ENCODE measurements at regions not wholly inside any gene's neighbourhood (a gene's known extent, or its start where the extent isn't known, plus 50 kb on each side); places are given as distances from the start of the nearest gene placed in this dataset.

DNA sequence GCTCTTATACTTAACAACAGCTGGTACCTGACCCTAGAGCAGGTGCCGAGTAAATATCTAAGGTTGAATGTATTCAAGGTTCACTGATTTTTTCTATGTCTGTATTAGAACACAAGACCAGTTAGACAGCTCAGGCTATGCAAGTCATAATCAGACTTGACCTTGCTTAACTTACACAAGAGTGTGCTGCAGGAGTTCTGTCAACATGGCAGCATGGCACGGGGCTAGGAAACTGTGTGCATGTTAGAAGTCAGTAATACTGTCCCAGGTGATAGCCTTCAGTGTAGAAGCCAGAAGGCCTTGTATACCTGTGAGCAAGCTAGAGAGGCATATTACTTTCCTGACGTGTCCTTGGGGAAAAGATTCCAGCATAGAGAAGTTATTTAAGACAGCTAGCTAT, 253.1 kb downstream of the FAT3 start:
- DNase-seq (ENCODE audit: low read depth in 2 of 2): no peak

DNA sequence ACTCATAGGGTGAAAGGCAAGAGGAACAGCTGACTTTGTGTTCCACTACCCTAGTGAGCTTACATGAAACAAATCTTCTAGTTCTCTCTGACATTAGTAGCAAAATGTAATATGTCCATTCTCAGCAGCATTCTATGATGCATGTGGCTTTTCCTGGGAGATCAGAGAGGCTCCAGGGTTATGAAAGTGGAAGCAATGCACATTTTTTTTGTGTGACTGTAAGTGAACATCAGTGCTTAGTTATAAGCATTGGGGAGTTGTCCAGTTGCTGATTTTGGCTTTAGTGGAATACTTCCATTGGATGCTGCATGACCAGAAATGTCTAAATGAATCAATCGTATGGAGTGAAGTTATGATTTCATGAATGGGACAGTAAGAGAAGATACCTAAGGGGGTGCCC, 255.9 kb downstream of the FAT3 start:
- no peak for DNase-seq (ENCODE audit: low read depth in 2 of 2)

DNA sequence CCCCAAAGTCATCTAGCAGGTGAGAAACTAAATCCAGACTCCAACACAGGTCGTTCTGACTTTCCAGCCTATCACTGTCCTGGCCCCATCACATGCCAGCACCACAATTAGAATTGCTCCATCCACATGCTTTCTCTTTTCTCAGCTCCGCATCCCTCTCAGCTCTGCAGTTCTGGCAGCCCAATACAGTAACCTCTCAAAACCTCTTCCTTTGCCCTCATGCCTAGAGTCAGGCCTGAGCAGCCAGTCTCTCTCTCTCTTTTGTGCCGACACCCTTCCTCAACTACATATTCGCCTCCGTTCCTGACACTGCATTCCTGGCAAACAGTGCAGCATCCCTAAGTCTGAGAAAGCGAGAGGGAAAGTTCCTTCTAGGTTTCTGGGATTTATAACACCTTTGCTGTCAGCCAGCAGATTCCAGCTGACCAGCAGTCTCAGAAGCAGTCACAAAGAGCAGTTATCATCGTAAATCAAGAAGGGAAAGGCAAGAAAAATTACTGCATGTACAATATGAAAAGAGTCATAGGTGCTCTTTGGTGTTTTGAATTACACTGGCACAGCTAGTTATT, 258.0 kb downstream of the FAT3 start:
- DNase-seq (ENCODE audit: low read depth in 2 of 2): no peak

DNA sequence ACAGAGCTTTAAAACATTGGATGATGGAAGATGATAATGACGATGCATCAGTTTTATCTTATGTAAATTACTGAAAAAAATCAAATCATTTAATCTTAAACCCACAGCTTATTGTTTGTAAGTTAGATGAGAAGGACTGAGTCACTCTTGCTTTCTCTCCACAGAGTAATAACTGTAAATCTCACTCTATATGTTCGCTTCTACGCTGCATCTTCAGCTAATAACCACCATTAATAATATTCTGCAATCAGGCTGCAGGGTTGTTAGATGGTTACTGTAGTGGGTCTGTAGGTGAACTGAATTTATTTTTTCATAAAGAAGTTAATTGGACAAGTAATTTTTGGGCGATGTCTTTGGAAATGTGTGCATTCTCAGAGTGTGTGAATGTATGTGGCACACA, 260.0 kb downstream of the FAT3 start:
- DNase-seq (ENCODE audit: low read depth in 2 of 2): no peak

DNA sequence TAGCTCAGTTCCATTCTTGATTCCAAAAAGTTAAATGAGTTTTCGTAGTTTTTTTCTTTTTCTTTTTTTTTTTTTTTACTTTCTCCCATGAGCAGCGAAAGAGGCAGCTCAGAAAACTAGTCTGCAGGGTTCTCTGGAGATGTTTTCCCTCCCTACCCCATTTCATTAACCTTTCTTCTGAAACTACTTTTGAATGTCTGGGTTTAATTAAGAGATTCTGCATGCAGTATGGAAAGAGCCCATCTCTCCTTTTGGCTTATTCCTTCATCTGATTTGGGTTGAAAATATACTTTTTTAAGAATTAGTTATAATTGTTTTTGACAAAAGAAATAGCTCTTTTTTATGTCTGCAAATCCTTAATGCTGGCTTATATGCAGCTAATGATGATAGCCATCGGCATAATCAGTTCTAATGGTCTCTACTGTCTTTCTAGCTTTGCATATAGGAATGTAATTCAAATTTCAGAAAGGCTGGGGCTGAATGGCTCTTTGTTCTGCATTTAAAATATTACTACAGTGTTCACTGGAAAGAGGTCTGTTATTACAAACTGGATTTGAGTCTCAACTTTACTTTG, 265.3 kb downstream of the FAT3 start:
- DNase-seq (ENCODE audit: low read depth in 2 of 2): no peak

DNA sequence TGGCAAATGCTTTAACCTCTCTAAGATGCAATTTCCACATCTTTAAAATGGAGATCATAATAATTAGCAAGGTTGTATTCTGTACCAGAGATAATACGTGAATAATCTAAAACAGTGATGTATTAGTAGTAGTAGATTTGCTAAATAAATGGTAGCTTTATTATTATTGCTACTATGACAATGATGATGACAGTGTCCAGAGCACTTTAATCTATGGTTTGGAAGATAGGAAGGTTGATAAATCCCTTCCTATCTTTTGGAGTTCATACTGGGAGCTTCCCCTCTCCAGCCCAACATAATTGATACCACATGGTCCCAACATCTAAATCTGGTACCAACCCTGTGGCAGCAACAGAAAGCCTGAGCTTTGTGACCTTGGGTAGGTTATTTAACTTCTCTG, 267.8 kb downstream of the FAT3 start:
- DNase-seq (ENCODE audit: low read depth in 2 of 2): no peak

DNA sequence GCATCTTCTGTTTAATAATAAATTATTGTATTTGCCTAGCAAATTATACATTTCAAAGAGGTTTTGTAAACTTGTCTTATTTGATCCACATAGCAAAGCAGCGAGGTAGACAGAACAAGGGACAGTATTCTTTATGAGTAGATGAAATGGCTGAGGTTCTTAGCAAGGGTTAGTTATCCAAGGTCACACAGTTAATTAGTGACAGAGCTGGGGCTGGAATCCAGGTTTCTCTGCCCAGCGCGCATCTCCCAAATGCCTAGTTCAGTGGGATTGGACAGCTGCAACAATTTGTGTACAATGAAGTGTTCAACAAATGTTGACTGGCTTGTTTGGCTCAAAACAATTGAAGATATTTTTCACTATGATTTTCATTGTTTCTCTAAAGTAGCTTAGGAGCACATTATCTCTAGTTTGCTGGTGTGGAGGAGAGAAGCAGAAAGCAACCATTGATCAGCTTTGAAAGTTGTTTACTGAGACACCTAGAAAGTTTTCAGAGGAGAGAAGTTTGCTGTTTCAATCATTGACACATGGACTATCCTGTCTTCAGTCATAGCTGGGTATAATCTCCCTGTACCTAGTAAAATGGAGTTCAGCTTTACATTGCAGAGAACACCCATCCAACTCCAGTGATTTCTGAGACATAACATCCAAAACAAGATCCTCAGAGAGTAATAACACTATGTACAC, 270.6 kb downstream of the FAT3 start:
- no peak for DNase-seq (ENCODE audit: low read depth in 2 of 2)

DNA sequence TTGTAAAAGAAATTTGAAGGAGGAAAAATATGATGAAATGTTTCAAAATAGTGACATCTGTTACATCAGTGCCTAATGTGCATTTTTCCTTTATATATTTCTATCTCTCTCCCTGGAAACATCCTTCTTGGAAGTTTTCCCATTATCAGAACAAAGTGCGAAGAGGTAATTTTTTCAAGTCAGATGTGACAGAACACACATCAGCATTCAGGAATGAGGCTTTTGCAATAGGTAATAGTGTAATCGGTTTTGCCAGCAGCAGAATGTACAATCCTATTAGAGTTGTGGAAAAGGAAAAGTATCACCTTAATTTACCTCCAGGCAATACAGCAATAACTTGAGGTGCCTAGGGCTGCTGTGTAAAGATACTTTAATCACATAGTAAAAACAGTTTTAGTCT, 275.8 kb downstream of the FAT3 start:
- no peak for DNase-seq (ENCODE audit: low read depth in 2 of 2)

DNA sequence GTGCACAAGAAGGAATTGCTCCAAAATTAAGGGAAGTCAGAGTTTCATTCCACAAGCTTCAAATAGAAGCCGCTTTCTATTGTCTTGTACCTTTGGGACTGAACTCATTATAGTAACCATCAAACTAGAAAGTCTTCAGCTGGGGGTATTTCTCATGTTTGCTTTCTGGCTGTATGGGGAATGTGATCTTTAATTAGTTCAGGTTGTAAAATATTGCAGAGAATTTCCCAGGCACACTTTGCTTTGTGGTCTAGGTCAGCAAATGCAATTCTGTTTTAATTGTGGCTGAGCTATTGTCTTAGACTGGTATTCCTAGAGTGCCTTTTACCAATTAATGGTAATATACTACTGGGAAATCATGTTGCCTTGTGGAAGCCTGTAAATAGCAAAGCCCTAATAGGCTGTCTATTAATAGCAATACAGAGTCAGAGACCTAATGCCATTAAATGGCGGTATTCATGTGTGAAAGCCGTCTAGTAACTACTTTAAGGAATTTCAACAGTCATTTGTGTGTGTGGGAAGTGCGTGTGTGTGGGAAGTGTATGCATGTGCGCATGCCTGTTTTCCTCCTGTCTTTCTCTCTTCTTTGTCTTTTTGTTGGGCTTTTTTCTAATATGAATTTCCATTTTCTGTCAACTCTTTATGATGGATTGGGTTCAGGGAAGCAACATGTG, 276.6 kb downstream of the FAT3 start:
- no peak for DNase-seq (ENCODE audit: low read depth in 2 of 2)

DNA sequence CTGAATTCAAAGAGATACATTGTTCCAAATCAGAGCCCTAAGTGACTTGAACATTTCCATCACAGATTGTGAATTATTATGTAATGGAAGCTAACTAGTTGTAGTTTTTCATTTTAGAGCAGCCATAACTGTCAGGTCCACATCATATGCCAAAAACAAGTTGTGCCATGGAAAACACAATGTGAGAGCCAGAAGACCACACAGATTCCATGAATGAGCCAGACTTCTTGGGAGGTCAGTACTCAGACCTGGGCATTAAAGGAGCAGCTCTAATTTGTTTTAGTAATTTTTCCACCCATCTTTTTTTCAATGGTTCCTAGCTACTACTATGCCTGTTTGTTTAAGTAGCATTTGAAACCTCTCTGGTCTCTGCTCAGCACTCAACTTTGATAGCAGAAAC, 279.4 kb downstream of the FAT3 start:
- no peak for DNase-seq (ENCODE audit: low read depth in 2 of 2)

DNA sequence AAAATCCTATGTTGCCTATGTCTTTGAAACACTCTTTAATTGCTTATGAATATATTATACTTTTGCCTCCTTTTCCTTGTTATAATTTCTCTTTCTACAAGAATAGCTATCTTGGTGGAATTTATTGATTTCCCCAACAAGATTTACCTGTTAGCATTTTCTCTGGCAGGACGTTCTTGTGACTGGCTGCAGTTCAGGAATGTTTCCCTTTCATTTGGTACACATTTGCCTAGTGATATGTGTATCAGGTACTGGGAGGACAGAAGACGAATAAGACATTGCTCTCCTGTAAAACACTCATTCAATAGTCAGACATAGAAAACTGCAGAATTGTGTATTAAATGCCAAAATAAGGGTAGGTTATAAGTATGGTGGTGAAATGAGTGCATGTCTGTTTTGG, 279.9 kb downstream of the FAT3 start:
- no peak for DNase-seq (ENCODE audit: low read depth in 2 of 2)

DNA sequence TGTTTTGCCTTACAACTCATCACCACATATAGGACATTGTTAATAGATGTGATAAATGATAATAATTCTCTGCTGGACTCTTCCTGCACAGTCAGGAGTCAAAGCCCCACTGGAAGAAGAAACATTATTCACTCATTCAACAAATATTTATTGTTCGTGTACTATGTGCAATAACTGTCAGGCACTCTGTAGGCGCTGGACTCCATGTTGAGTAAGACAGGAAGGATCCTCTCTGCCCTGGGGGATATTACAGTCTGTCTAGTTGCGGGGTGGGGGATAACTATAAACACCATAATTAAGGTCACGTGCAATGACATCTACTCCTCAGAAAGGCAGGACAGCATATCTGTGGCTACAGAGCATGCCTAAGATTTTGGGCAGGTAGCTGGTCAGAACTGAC, 281.1 kb downstream of the FAT3 start:
- no peak for DNase-seq (ENCODE audit: low read depth in 2 of 2)

DNA sequence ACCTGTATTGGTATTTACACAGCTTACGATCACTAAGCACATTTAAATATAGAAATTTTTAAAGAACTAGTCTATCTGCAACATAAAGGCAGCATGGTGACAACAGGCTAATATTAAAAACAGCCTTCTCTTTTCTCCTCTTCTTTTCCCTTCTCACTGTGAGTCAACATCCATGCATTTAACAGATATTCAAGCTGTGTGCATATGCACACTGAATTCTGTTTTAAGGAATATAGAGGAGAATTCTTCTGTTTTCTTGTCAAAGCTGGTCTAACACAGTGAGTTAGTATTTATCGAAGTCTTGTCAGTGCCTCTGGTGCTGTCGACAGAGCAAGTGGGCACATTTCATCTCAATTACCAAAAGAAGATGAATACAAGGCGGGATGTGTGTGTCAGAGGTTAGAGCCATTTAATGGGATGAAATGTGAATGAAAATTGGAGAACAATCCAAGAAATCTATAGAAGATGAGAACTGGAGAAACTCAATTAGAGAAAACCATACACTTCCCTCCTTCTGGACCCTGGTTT, 282.3 kb downstream of the FAT3 start:
- no peak for DNase-seq (ENCODE audit: low read depth in 2 of 2)

DNA sequence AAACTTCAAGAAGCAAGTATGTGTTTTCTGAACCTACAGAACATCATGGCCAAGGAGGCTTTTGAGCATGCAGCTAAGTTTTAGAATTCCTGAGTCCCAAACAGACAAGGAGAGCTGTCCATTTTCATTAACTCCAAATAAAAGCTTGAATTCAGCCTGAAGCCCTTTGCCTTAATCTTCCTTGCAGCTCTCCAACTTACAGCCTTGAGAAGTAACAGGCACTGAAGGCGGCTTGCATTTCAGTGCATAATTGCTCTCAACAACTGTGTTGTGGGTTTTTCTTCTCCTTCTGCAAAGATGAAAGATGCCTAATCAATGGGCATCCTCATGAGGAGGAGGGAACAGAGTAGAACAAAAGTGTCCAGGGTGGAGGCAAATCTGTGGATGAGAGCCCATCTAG, 286.0 kb downstream of the FAT3 start:
- DNase-seq (ENCODE audit: low read depth in 2 of 2): no peak

DNA sequence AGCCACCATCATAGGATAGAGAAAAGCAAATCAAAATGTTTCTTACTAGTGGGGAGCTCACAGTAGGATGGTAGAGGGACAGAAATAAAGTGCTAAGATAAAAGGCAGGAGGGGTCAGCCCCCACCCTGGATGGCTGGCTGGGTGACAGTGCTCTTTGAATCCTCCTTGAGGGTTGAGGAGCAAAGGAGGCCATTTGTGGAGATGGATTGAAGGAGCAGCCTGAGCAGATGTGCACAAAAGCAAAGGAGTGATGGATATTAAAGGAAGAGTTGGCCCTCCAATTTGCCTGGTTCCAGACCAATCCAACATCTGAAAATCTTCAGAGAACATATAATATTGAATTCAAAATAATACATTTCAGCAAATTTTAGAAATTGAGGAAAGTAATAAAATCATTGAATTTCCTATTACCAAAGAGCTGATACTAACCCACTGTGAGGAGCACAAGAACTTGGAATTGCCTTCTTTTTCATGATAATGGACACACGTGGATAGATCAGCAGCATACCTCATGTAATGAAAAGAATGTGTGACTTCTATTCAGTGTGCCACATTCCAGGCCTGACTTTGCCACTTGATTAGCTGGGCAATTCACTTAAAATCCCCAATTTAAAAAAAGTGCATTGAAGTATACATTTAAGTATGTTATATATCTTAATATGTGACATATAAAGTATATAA, 287.0 kb downstream of the FAT3 start:
- DNase-seq (ENCODE audit: low read depth in 2 of 2): no peak

DNA sequence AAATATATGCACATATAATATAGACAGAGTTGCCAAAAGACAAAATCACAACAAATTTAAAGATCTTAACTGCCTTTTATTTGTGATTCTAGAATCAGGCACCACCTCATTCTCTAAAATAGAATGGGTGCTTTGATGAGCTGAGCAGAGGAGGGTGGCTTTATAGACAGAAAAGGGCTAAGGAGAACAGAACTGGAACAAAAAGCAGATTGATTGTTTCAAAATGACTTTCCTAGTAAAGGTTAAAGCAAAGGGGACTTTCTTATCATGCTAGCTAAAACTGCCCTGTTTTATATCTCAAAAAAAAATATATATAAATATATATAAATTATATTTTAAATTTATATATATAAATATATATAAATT, 287.6 kb downstream of the FAT3 start:
- no peak for DNase-seq (ENCODE audit: low read depth in 2 of 2)

DNA sequence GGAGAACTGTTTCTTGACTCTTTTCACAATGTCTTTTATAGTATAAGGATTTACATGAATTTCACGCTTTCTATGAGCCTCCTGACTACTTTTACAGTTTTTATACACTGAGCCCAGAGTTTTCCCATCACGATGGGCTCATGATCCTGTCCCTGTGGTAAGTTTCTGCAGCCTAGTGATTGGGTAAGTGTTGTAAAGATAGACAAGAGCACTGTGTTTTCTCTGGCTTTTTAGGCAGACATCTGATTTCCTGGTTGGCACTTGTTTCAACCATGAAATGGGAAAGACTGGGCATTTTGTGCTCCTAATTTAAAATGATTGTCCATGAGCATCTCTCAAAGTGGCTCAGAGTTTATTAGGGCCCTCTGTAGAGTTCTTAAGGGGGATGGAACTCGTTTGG, 299.0 kb downstream of the FAT3 start:
- DNase-seq (ENCODE audit: low read depth in 2 of 2): no peak

DNA sequence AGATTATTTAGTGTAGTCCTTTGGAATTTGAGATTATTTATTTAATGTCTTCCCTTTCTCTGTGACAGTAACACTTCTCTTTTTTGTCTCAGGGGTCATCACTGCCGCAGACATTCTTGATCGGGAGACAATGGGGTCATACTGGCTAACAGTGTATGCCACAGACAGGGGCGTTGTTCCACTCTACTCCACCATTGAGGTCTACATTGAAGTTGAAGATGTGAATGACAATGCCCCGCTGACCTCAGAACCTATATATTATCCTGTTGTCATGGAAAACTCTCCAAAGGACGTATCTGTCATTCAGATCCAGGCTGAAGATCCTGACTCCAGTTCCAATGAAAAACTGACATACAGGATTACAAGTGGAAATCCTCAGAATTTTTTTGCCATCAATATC, 299.9 kb downstream of the FAT3 start:
- no peak for DNase-seq (ENCODE audit: low read depth in 2 of 2)

DNA sequence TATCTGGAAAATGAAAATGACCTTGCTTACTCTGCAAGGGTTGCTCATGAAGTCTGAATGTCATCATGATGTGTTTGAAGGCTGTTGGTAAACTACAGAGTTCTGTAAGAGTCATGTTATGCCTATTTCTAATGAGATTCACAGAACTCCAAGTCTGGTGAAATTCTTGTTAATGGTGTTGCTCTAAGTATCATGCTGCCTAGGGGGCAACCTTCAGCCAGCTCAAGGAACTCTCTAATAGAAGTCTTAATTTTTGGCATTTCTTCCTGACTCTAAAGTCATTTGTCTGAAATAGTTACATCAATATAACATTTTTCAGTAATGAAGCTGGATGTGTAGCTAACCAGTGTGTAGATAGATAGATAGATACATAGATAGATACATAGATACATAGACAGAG, 302.8 kb downstream of the FAT3 start:
- no peak for DNase-seq (ENCODE audit: low read depth in 2 of 2)

DNA sequence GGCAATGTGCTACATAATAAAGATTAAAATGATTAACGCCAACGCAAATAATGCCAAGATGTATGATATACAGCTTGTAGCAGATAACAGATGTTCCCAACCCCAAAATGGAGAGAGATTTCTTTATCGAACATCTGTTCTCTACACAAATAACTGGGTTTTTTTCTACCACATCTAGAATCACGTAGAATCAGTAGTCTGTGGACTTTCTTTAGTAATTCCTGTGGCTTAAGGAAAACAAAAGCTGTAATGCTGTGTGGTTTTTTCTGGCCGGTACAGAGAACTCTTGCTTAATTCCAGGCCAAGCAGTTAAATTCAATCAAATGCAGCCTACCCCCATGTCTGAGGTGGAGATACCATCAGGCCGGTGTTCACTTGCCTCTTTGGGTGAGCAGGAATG, 303.4 kb downstream of the FAT3 start:
- DNase-seq (ENCODE audit: low read depth in 2 of 2): no peak

DNA sequence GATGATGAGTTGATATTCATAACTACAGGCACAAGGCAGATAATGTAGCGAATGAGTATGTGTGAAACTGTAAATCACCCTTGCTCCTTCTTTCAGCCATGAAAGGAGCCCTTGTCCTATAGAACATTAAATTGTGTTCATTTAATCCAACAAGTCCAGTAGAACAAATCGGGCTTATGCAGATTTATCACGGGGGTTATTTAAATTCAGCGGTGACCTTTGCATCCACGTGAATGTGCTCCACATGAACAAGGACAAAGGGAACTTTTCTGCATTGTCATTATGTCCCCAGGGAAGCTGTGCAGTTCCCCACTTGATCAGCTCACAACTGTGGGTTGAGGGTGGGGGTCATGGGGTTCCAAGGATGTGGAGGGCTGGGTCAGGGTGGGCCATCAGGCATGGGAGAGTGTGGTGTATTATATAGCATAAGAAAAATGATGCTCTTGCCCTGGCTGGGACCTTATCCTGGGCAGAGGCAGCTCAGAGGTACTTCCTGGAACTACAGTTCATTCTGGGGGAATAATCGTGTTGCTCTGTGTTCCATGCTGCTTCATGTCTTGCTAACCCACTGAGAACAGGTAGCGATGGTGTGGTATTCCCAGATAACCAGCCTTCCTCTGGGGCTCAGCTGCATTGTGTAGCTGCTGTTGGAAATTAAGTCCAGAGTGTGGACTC, 306.6 kb downstream of the FAT3 start:
- no peak for DNase-seq (ENCODE audit: low read depth in 2 of 2)
